Osteoblast (primary cell): ENCODE measurements at regions not wholly inside any gene's neighbourhood (a gene's known extent, or its start where the extent isn't known, plus 50 kb on each side); places are given as distances from the start of the nearest gene placed in this dataset.

Experiments used
- DNase-seq: peaks from one replicate; pipeline ENCODE4 v3.0.0; 2011; ENCODE audit warnings: low spot score, mixed read lengths; ENCODE audit not compliant: insufficient read length; ENCODE audit errors: missing footprints
- H2AFZ ChIP-seq: 2 replicates; pipeline ENCODE4 v1.6.0; 2011; ENCODE audit warnings: mild to moderate bottlenecking, low read length
- H3K27ac ChIP-seq: 2 replicates; pipeline ENCODE4 v1.5.1; 2011; ENCODE audit warnings: mild to moderate bottlenecking, low read depth, low read length, moderate library complexity
- H3K27me3 ChIP-seq: 2 replicates; pipeline ENCODE4 v1.6.0; 2012; ENCODE audit warnings: mild to moderate bottlenecking, control low read depth, inconsistent platforms, low read length, moderate library complexity; ENCODE audit not compliant: insufficient read depth
- H3K36me3 ChIP-seq: 2 replicates; pipeline ENCODE4 v1.5.1; 2011; ENCODE audit warnings: mild to moderate bottlenecking, low read length, control low read depth, moderate library complexity; ENCODE audit not compliant: insufficient read depth
- H3K4me1 ChIP-seq: 2 replicates; pipeline ENCODE4 v1.5.1; 2011; ENCODE audit warnings: mild to moderate bottlenecking, low read length, control low read depth, moderate library complexity; ENCODE audit not compliant: insufficient read depth
- H3K4me2 ChIP-seq: 2 replicates; pipeline ENCODE4 v1.6.0; 2011; ENCODE audit warnings: mild to moderate bottlenecking, low read length; ENCODE audit not compliant: insufficient read depth
- H3K4me3 ChIP-seq: fragments of 200-600 bp; sonication (generic); 3 replicates; pipeline ENCODE4 v1.5.1; 2012; ENCODE audit warnings: mild to moderate bottlenecking, low read length, inconsistent platforms; ENCODE audit not compliant: insufficient read depth
- H3K79me2 ChIP-seq: 2 replicates; pipeline ENCODE4 v1.6.0; 2012; ENCODE audit warnings: mild to moderate bottlenecking, low read length, control low read depth, inconsistent platforms; ENCODE audit not compliant: insufficient read depth
- H3K9me3 ChIP-seq: 2 replicates; pipeline ENCODE4 v1.5.1; 2011; ENCODE audit warnings: low read depth, low read length, control low read depth
- H4K20me1 ChIP-seq: 2 replicates; pipeline ENCODE4 v1.6.0; 2012; ENCODE audit warnings: mild to moderate bottlenecking, low read length, control low read depth; ENCODE audit not compliant: insufficient read depth
- CTCF ChIP-seq: IDR thresholded peaks from 2 replicates; pipeline ENCODE4 v1.5.1; 2011; ENCODE audit warnings: mild to moderate bottlenecking, low read depth, low read length, moderate library complexity; ENCODE audit errors: extremely low read depth

DNA sequence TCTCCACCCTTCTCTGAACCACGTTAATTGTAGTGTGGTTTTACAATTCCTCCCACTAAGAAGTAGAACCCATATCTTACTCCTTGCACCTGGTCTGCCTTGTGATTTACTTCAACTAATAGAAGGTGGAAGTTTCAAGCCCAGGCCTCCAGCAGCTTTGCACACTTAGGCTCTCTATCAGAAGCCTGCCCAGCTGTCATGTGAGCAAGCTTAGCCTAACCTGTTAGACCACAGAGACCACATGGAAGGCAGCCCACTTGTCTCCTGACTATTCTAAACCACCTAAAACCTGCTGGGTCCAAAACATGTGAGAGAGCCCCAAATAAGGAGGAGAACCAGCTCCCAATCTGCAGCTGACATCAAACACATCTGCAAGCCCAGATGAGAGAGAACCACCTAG lies 127.6 kb upstream of the BTBD3 start:
- Histone ChIP-seq H4K20me1 (no peaks in the 10 kb centered on the region), H3K27me3 (no peaks in the 10 kb centered on the region), H3K4me2 (no peak overlapping the region), H3K9me3 (no peaks in the 10 kb centered on the region), H3K27ac (no peak overlapping the region), H3K4me3 (no peak overlapping the region), H3K79me2 (no peaks in the 10 kb centered on the region), H3K36me3 (no peaks in the 10 kb centered on the region), H2AFZ (no peak overlapping the region), H3K4me1 (no peaks in the 10 kb centered on the region)
- DNase-seq, result no peak
- TF ChIP-seq CTCF, result no peak

GRCh38 chr20:11791316-11791715 lies 126.4 kb upstream of the BTBD3 start:
- Histone ChIP-seq H3K4me1 (no peaks in the 10 kb centered on the region), H3K27me3 (no peaks in the 10 kb centered on the region), H3K79me2 (no peaks in the 10 kb centered on the region), H2AFZ (no peak overlapping the region), H3K36me3 (no peaks in the 10 kb centered on the region), H3K9me3 (no peaks in the 10 kb centered on the region), H4K20me1 (no peaks in the 10 kb centered on the region), H3K27ac (no peak overlapping the region), H3K4me3 (no peak overlapping the region), H3K4me2 (no peak overlapping the region)
- no peak for DNase-seq
- no peak for TF ChIP-seq CTCF

DNA sequence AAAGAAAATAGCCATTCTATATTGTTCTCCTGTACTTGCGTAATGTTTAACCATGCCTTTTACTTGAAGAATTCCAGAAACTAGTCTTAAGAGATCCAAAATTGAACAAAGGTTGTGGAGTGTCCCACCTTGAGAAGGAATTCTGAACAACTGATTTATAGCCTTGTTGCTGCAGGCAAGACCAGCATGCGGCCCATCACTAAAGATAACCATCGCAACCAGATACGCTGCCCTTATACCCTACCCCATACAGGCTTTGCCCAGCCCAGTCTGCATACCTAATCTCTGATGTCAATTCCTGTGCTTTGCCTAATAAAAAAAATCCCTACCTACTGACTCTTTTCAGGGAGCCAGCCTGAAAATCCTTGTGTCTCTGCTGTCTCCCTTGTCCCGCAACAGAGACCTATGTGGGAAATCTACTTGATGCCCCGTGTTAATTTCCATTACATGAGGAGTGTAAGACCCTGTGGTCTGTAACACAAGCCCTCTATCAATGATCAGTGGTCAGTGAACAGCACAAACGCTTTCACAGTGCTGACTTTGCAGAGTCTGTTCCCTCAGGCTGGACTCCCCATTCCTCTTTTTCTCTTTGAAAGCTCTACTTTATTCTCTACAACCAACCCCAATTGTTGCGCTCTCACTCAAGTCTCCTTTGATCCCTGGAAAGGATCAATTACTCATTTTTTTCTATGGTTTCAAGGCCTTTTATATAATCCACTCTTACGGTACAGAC lies 125.7 kb upstream of the BTBD3 start:
- no peak for TF ChIP-seq CTCF
- Histone ChIP-seq H3K9me3 (no peaks in the 10 kb centered on the region), H3K4me1 (peaks cover 2% of the 10 kb centered on the region), H3K27ac (no peak overlapping the region), H3K79me2 (no peaks in the 10 kb centered on the region), H4K20me1 (no peaks in the 10 kb centered on the region), H3K36me3 (no peaks in the 10 kb centered on the region), H2AFZ (no peak overlapping the region), H3K27me3 (no peaks in the 10 kb centered on the region), H3K4me2 (no peak overlapping the region), H3K4me3 (no peak overlapping the region)
- no peak for DNase-seq

- no peak overlapping the region for H2AFZ ChIP-seq
- H3K4me1 ChIP-seq, result peaks cover 7% of the 10 kb centered on the region
- DNase-seq, result no peak
- no peak overlapping the region for H3K4me3 ChIP-seq
- no peaks in the 10 kb centered on the region for H3K36me3 ChIP-seq
- no peaks in the 10 kb centered on the region for H4K20me1 ChIP-seq
- no peaks in the 10 kb centered on the region for H3K27me3 ChIP-seq
- no peak overlapping the region for H3K4me2 ChIP-seq
- no peak overlapping the region for H3K27ac ChIP-seq
- H3K79me2 ChIP-seq, result no peaks in the 10 kb centered on the region
- no peaks in the 10 kb centered on the region for H3K9me3 ChIP-seq
- TF ChIP-seq CTCF, result no peak
Observed at GRCh38 chr20:11792568-11792953, 125.1 kb upstream of the BTBD3 start.
